Activated effector memory CD4-positive, alpha-beta T cell treated with anti-CD3 and anti-CD28 coated beads, Interleukin-2, amount 50 U/mL, for 16 hours (primary cell): ENCODE measurements at regions not wholly inside any gene's neighbourhood (a gene's known extent, or its start where the extent isn't known, plus 50 kb on each side); places are given as distances from the start of the nearest gene placed in this dataset.

Source experiments
- DNase-seq: peaks from one replicate; pipeline ENCODE4 v3.0.0-alpha.2; 2020

DNA sequence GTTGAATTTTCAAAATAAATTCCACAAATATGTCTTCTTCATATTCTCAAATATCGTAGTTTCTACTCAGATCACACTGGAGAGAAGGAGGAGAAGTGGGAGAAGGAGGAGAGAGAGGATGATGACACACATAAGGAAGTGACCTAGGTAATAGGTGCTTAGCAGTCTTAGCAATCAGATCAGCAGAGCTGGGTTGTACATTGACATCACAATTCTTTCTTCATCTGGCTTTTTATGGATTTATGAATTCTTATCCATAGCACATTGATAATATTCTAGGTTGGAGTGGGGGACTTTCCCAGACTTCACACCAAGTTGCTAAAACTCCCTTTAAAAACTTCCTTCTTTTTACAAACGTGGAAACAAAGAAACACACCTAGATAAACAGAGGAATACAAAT lies 86.9 kb downstream of the FGF9 start:
- DNase-seq = no peak

DNA sequence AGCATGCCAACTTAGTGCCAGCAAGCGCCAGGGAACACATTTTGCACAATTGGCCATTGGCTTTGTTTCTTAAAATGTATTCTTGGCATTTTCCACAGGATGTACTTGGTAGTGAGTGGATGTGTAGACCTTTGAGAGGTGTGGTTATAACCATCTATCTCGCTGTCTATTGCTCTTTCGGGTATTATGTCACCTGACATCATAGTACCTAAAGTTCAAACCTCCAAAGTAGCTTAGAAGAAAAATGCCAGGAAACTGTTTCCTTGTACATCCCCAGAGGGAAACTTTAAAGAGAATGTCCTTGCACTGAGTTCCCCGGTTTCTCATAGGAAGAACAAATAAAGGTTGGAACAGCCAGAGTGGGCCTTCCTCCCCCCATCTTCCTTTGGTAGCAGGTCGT lies 87.6 kb downstream of the FGF9 start:
- no peak for DNase-seq

DNA sequence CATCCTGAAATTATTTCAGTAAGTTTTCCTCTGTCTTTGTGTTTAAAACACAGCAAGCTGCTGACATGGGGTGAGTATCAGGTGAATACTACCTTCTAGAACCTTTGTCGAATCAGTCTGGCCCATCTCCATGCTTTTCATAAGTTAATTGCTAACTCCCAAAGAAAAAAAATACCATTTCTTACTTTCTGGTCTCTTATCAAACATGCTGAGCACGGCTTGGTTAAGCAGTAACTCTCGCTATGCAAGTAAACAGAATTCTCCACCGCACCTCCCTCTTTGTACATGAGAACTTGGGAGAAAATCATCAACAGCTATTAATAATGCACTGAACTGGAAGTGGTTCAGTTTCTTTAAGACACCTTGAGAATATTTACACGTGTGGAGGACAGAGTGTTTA lies 88.6 kb downstream of the FGF9 start:
- DNase-seq = no peak

DNA sequence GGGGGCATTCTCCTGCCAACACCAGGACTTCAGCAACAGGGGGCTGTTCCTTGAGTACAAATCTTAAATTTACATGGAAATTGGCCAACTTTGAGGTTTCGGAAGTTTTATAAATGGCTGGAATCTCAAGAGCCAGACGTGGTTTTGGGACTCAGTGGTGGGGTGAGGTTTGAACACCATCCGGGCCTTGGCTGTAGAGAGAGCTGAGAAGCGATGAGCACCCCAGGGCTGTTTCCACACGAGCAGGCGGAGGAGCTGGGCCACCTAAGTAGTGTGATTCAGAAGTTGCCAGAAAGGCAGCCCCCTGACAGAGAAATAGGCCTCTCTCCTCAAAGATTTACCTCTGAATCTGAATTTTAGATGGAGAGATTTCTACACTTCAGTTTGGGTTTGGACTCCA lies 89.0 kb downstream of the FGF9 start:
- DNase-seq = no peak

DNA sequence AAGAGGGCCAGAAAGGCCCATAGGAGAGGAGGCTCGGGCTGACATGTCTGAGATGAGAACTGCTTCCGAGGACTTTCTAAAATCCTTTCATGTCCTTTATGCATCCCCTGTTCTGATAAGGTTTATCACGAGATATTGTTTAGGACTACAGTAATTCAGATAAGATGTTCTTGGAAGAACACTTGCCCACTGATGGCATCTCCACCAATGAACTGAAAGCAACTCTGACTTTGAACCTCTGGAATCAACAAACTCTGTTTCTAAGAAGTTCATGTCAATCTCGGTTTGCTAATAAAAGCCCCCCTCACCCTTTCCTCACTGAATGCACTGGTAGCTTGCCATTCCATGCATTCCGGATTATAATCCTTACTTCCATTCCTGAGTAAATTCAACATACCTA lies 90.9 kb downstream of the FGF9 start:
- DNase-seq = no peak

DNA sequence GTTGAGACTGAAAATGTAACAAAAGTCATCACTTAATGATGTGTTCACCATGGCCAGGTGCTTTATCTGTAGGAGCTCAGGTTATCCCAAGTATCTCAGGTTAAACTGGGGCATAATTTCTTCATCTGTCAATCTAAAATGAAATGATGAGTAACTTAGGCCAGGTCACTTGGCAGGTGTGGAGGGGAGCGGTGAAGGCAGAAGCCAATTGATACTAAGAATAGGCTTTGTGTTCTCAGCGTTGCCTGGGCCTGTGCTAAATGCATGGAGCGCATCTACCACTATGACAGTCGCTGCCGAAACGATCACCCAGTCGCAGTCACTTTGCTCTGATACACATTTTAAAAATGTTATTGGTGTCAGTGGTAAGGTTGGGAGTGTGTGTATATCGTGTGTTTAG lies 91.6 kb downstream of the FGF9 start:
- no peak for DNase-seq

DNA sequence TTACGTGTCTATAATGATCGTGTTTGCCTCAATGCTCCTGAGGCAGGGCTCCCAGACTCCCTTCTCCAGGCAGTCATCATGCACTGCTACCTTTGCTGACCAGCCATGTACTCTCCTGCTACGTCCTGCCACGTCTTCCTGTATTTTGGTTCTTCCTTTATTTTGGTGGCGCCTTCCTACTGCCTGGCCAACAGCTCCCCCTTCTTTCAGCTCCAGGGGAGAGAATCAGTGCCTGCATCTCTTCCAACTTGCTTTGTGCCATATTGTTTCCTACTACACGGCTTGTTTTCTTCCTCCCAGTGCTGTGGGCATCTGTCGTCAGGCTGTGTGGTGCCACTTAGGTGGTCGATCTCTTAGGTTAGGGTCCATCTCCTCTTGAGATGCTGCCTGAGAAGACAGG lies 96.2 kb downstream of the FGF9 start:
- DNase-seq = no peak

DNA sequence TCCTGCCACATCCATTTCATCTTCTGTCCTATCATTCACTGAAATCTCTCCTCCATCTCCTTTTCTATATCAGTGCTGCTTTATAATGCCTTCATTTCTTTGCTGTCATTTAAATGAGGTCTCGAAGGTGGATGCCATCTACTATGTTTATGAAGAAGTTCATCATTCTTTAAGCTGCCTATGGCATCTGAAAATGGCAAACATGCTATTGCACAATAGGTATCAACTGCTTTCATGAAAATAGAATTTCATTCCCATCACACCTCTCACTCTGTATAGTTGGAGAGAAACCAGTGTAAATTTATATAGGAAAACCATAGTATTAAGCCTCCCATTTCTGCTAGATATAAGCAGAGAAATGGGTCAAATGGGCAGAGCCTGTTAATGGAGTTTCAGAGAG lies 100.2 kb downstream of the FGF9 start:
- DNase-seq = no peak

DNA sequence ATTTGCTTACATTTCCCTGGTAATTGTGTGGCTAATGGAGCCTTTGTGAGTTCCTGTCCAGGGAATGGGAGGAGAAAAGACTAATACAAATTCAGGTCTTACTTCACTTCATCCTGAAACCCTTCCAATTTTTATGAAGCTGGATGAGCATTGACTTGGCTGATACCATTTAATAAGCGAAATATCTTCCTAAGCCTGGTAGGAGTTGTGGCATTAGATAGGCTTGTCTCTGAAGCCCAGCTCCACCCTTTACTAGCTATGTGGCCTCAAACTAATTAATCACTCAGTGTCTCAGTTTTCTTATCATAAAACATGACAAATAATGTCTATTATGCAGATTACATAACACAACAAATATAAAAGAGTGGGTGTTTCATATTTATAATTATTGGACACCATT lies 106.3 kb downstream of the FGF9 start:
- no peak for DNase-seq

DNA sequence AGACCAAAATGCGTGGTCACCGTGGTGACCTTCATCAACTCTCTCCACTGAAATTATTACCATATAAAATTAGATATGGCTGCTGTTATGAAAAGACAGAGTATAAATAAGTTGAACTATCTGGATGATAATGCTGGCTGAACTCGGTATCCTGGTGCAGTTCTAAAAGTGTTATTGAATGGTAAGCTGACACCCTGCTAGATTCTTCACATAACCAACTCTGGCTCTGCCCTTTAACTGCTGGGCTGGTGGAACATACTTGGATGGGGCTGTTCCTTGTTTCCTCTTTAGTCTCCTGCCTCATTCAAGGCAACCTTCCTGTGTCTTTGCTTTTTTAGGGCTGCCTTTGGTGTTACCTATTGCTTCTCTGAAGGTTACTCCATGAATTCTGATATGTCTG lies 106.9 kb downstream of the FGF9 start:
- no peak for DNase-seq

DNA sequence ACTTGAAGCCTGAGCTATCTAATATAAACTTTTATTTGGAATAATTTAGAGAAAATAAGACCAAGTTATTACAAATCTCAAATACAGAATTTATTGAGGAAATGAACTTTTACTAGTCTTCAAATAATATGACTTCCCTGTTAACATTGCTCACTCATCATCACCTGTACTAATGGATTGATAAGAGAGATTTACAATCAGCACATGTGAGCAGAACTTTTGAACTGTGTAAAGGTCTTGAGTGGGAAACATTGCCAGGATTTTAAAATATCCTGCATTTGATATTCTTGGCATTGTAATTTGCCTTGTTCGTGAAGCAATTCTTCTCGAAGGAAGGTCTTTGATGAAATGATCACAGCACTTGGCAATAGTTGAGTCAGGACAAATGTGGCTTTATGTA lies 111.9 kb downstream of the FGF9 start:
- DNase-seq = no peak

DNA sequence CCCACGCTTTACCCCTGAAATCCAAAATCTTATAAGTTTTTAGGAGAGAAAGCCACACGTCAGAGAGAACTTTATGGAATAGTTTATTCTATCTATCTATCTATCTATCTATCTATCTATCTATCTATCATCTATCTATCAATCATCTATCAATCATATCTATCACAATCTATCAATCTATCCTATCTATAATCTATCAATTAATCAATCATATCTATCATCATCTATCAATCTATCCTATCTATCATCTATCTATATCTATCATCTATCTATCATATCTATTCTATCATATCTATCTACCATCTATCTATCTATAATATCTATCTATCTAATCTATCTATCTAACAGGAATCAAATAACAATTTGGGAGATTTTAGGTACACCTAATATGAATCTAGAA lies 115.1 kb downstream of the FGF9 start:
- no peak for DNase-seq

DNA sequence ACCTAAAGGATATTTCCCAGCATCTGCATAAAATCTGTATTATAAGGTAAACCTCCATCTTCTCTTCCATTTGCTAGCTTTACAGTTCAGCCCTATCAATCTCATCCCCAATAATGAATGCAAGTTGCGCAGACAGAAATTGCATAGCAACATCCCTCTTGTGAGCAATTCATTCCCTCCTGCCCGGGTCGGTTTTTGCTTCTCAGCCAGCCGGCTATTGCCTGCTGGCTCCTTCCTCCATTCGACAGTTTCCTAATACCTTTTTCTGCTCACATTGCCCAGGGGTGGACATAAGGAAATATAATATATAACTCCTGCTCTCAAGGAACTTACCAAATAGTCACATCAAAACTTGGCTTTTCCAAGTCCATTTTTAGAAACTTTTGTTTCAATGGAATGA lies 125.2 kb downstream of the FGF9 start:
- no peak for DNase-seq

DNA sequence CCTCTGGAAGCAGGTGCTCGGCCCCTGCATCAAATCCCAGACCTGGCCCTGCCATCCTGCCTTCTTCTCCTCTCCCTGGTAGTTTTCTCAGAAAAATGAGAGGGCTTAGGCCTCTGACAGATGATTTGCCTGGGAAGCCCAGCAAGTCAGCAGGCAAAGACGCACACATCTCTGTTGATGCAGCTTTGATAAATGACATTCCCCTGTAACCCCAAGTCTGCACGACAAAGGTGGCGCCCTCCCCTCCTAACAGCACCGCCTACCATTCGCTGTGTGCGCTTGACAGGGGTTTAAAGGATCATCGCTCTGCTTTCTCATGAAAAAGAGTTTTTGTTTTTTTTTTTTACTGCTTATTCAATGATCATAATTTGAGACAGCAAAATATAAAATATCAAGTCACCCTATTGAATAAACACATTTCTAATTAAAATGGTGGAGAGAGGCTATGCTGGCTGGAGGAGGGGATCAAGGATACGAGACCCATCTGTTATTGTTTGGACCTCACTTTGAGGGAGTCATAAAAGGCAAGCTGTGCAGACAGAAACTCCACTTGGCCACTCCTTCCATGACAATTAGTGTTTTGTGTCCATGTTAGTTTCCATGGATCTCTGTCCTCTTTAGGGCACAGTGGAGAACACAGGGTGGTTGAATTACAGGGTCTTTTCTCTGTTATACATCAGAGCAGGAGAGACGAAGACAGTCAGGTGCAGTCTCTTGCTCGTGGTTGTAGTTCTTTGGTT lies 126.1 kb downstream of the FGF9 start:
- DNase-seq = no peak

DNA sequence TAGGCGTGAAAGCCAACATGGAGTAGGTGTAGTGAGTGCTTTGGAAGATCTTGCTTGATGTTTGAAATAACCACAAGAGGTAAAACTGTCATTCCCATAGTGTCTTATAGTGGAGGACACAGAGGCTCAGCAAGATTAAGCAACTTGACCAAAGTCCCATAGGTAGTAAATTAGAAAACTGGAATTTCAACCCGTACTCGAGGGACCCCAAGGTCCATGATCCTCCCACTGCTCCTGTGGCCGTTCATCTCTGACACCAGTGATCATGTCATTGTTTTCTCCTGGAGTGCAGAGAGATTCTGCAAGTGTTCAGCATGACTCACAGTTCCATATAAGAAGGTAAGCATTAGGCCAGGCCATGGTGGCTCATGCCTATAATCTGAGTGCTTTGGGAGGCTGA lies 126.9 kb downstream of the FGF9 start:
- DNase-seq = no peak

DNA sequence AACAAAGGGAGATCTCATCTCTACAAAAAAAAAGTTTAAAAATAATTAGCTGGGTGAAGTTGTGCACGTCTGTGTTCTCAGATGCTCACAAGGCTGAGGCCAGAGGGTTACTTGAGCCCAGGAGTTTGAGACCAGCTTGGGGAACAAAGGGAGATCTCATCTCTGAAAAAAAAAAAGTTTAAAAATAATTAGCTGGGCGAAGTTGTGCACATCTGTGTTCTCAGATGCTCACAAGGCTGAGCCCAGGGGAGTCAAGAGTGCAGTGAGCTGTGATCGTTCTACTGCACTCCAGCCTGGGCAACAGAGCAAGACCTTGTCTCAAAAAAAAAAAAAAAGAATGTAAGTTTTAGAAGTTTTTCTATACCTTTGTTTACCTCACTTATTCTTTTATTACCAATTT lies 127.3 kb downstream of the FGF9 start:
- DNase-seq = no peak

DNA sequence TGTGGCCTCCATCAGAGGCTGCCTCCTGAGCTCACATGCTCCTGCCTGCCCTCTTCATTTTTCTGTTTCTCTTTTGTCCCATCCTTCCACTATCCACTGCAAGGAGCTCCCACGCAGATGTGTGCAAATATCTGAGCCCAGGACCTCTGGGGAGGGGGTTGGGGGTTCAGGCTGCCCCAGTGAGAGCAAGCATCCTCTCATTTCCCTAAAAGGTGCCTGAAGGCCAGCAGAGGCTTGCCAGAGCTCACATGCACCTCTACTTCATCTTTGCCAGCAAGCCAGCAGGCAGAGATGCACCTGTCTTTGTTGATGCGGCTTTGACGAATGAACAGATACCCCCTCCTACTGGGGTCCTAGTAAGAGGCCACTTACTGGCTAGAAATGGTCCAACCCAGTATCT lies 128.8 kb downstream of the FGF9 start:
- no peak for DNase-seq

DNA sequence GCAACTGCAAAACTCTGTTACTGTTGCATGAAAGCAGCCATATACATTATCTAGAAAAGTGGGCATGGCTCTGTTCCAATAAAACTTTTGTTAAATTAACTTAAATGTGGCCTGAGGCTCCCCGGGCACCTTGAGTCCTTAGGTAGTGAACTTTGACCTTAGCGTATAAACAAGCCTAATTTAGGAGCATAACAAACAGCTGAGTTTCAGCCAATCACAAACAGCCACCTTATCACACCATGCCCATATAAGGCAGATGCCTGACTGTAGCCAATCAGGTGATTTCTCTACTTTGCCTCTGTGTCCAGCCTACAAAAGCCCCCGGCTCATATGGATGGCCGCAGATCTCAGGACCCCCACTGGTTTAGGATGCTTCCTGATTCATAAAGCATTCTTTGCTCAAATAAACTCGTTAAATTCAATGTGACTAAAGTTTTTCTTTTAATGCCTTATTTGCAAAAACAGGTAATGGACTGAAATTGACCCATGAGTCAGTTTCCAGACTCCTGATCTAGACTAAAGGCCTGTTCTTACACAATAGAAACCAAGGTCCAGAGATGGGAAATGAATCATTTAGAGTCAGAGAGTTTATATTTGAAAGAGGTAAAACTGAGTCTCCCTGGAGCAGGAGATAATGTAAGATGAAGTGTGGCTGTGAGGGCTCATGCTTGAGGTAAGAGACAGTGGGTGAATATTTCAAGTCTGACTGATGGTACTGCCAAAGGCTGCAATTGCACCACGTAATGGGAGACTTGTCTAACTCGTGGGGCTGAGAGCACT lies 130.2 kb downstream of the FGF9 start:
- DNase-seq = no peak

DNA sequence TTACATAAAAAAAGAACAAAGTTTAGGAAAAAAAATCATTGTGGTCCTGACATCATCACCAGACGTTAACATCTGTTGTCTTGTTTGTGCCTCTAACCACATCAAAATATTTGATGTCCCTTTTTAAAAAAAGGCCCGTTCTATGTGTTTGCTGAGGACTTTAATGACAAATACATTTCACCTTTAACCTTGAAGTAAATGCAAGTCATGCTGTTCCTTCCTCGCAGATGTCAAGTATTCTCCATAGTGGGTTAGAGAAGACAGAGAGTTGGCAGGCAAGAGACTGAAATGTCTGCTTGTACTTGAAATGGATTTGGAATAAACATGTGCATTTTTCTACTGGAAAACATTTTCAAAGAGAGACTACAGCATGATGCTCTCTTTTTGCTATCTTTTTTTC lies 134.9 kb downstream of the FGF9 start:
- no peak for DNase-seq

DNA sequence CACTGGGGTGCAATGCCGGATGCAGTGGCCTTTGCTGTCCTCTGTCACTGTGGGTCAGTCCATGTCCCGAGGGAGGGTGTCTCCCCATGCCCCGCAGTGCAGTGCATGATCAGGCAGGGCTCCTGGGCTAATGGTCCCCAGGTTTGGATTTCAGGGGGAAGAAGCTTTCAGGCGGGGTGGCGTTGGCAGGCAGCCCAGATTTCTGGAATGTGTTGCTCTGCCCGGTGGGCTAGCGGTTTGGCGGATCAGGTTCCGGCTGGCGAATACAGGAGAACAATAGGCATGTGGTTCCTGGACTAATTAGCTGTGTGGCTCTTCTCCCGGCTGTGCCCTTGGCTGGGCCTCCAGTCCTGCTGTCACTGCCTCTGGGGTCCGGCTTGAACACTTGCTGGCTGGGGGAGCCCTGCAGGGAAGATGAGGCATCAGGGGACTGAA lies 141.3 kb downstream of the FGF9 start:
- no peak for DNase-seq

DNA sequence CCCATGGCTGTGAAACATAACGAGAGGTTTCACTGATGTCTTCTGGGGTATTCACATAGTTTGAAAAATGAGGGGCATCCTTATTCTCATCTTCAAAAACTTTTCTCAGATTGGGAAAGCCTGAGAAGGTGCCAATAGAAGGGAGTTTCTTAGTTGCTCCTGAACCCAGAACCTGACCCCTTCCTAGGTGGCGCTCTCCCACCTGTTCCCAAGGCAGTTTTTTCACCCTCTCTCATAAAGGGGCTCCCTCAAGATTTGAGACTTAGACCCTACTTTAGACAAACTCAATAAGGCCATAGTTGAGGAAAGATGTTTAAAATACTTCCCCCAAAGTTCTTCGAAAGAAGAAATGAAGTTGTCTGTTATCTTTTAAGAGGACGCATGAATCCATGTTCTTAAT lies 142.2 kb downstream of the FGF9 start:
- DNase-seq = no peak

DNA sequence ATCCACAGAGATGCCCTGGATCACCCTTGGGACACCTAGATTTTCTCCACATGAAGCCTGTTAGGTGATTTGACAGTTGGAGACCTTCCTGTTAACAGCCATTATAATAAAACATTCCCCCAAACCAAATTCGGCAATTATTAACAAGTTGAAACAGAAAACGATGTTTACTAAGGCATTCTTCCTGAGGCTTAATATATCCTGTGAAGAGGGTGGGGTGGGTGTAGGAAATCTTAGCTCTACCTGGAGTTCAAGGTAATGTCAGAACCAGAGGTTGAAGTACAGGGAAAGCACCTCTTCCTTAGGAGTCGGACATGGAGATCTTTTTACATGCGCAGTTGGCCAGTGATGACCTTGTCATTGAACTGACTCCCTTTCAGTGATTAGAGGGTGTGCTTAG lies 143.0 kb downstream of the FGF9 start:
- DNase-seq = no peak

DNA sequence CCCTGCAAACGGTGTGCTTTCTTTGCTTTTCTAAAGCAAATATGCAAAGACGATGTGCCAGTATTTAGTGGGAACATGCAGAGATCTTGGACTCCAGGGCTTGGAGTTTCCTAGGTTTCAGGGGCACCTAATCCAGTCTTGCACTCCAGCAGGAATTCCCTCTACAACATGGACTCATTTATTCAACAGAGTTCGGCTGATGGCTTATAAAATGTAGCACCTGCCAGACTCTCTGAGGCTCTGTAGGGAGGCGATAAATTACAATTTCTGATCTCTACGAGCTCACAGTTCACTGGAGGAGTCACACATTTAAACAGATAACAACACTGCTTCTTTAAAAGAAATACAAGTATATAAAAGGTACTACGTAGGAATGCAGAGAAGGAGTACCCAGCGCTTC lies 143.7 kb downstream of the FGF9 start:
- no peak for DNase-seq

DNA sequence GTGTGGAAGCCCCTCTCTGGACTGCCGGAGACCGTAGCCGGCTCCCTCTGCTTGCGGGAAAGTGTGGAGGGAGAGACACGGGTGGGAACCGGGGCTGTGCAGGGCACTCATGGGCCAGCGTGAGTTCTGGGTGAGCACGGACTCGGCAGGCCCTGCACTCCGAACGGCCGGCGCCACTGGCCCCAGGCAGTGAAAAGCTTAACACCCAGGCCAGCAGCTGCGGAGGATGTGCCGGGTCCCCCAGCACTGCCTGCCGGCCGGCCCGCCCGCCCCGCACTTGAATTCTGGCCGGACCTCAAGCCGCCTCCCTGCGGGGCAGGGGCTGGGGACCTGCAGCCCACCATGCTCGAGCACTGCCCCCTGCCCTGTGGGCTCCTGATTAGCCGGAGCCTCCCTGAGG lies 147.0 kb downstream of the FGF9 start:
- DNase-seq = no peak

DNA sequence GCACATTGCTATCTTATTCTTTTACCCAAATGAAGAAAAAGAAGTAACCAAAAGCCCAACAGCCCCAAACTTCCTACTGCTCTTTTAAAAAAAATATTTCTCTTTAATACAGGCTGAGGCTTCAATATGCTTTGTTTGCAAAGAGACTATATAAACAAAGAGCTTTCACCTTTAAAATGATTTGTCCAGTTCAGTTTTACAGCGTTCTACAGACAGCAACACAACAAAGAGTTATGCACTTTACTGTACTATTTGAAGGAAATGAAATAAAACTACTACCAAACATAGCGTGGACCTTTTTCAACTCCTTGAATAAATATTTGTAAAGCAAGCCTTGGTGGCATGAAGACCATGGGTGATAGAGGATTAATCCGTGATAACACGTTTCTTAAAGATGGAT lies 151.2 kb downstream of the FGF9 start:
- no peak for DNase-seq
